Activated T-helper 17 cell treated with anti-CD3 and anti-CD28 coated beads, Interleukin-2, amount 50 U/mL, for 72 hours (primary cell): ENCODE measurements at regions not wholly inside any gene's neighbourhood (a gene's known extent, or its start where the extent isn't known, plus 50 kb on each side); places are given as distances from the start of the nearest gene placed in this dataset.

Source experiments
- ATAC-seq: fragments of 150-1000 bp; cut with Tn5 transposase; replicated peaks from 2 replicates; pipeline ENCODE4 v1.10.0; 2021; ENCODE audit warnings: mild to moderate bottlenecking, moderate library complexity
- H3K27ac Mint-ChIP-seq: one replicate; pipeline ENCODE4 v1.8.0; 2022; ENCODE audit warnings: mixed read lengths
- H3K27me3 Mint-ChIP-seq: one replicate; pipeline ENCODE4 v1.8.0; 2022; ENCODE audit warnings: mixed read lengths
- H3K36me3 Mint-ChIP-seq: one replicate; pipeline ENCODE4 v1.8.0; 2022; ENCODE audit warnings: low read depth, mild to moderate bottlenecking, mixed read lengths
- H3K4me1 Mint-ChIP-seq: one replicate; pipeline ENCODE4 v1.8.0; 2022; ENCODE audit warnings: mixed read lengths
- H3K4me3 Mint-ChIP-seq: one replicate; pipeline ENCODE4 v1.8.0; 2022; ENCODE audit warnings: mild to moderate bottlenecking, mixed read lengths
- H3K9me3 Mint-ChIP-seq: one replicate; pipeline ENCODE4 v1.8.0; 2022; ENCODE audit warnings: mixed read lengths

DNA sequence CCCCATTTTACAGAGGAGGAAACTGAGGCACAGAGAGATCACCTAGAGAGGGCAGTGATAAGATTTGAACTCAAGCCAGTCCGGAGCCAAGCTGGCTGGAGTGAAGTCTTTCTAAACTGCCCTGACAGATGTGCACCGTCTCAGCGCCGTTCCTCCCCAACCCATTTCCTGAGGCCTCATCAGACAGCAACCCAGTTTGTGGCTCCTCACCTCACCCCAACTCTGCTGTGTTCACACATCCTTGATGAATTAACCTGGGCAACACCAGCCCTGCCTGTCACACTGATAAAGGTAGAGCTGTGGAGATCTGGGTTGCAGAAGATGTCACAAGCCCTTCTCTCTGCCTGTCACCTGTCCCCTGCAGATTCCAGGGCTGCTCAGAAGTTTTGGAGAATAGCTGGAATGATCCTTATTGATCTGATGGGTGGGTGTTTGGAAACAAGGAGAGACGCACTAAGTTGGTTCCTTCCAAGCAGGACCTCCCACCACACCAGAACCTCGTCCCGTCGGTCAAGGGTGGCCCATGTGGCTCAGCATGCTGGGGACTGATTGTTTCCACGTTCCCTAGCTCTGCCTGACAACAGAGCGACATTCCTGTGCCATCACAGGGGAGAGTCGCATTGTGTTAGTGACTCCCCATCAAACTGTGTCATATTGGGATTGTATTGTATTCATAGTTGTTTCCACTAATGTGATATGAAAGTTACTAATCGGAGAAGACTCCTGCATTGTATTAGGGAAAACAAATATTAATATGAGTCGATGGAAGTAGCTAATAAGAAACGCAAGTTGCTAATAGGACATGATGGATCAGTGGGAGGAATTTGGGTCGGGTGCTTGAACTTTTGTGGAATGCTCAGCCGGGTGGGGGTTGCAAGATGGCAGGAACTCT, 200.6 kb downstream of the PHETA1 start:
- Mint-ChIP-seq H3K36me3 (no peaks in the 10 kb centered on the region), H3K27ac (no peak overlapping the region), H3K4me1 (no peaks in the 10 kb centered on the region), H3K27me3 (peaks cover 13% of the 10 kb centered on the region), H3K4me3 (no peak overlapping the region), H3K9me3 (no peaks in the 10 kb centered on the region)
- ATAC-seq, result no peak

- Mint-ChIP-seq H3K4me1 (no peaks in the 10 kb centered on the region), H3K9me3 (no peaks in the 10 kb centered on the region), H3K27ac (no peak overlapping the region), H3K4me3 (no peak overlapping the region), H3K27me3 (peaks cover 12% of the 10 kb centered on the region), H3K36me3 (no peaks in the 10 kb centered on the region)
- no peak for ATAC-seq
Observed at GRCh38 chr12:111166779-111167540, 201.9 kb downstream of the PHETA1 start.

DNA sequence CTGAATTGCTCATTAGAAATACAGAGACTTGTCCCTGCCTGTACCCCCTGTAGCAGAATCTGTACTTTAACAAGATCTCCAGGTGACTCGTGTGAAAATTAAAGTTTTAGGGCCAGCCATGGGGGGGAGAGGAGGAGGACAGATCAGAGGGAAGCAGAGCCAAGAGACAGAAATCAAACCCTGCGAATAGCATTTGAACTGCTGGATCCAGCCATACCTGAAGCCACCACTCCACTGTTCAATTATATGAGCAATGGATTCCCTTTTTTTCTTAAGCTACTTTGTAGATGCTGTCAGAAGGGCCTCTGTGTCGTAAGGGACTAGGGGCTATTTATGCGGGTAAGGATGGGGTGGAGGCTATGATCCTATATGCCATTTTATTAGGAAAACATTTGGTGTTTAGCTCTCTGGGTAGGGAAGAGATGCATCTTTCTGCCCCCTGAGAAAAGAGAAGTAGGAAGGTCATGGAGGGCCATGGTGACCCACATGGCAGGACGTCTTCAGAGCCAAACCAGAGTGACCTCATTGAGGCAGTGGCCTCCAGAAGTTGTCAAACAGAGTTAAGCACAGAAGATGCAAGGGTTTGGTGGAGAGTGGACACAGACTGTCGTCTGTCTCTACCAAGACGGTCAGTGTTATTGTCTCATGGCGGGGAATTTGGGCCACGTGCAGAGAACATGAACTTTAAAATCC, 203.9 kb downstream of the PHETA1 start:
- Mint-ChIP-seq H3K36me3 (no peaks in the 10 kb centered on the region), H3K4me1 (no peaks in the 10 kb centered on the region), H3K9me3 (no peaks in the 10 kb centered on the region), H3K27me3 (peaks cover 7% of the 10 kb centered on the region), H3K4me3 (no peak overlapping the region), H3K27ac (no peak overlapping the region)
- no peak for ATAC-seq

DNA sequence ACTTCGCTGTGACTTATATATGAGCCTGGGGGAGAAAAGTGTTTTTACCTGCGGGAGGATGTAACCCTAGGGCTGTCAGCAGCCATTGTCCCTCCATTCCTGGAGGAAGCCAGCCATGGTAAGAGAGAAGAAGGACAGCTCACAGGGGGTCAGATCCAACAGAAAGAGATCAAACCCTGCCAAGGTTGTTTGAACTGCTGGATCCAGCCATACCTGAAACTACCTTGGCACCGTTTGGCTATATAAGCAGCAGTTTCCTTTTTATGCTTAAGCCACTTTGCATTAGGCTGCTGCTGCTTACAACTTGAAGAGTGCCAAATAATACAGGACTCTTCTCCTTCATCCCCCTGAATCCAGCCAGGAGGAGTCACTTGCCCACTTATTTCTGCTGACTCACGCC, 205.5 kb downstream of the PHETA1 start:
- ATAC-seq, result no peak
- Mint-ChIP-seq H3K27me3 (peaks cover 3% of the 10 kb centered on the region), H3K9me3 (no peaks in the 10 kb centered on the region), H3K27ac (no peak overlapping the region), H3K4me1 (no peaks in the 10 kb centered on the region), H3K4me3 (no peak overlapping the region), H3K36me3 (no peaks in the 10 kb centered on the region)

- no peaks in the 10 kb centered on the region for H3K36me3 Mint-ChIP-seq
- ATAC-seq, result no peak
- no peak overlapping the region for H3K27ac Mint-ChIP-seq
- no peaks in the 10 kb centered on the region for H3K9me3 Mint-ChIP-seq
- H3K4me3 Mint-ChIP-seq, result no peak overlapping the region
- peaks cover 3% of the 10 kb centered on the region for H3K27me3 Mint-ChIP-seq
- H3K4me1 Mint-ChIP-seq, result no peaks in the 10 kb centered on the region
Observed at GRCh38 chr12:111161898-111162297, 207.0 kb downstream of the PHETA1 start.

DNA sequence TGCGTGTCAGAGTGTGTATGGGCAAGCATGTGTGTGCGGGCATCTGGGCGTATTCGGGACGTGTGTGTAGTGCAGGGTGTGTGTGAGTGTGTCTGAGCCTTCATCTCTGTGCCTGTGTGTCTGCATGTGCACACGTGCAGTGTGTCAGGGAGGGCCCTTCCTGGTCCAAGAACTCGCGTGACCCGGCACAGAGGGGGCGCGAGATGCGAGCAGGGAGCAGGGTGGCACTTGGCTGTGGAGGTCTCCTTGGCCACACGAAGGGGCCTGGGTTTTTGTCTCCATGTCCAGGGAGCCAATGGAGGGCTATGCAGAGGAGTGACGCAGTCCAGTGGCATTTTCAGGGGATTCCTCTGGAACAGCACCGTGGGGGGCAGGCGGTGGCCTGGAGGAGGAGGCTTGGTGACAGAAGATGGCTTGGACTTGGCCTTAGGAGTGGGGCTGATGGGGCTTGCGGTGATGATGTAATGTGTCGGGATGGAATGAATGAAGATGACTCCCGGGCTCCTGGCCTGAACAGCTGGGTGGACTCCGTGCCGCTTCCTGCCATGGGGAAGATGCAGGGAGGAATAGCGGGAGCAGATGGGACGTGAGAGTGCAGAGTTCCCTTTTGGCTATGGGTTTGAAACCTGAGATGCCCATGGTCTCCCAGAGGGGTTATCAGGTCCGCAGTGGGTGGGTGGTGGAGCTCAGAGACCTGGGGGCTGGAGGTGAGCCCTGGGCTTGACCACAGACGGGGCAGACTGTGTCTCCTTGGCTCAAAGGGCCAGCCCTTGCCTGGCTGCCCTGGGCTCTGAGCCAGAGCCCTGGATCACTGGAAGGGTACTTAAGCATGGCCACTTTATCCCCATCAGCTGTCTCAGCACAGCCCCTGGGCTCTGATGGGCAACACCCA, 208.3 kb downstream of the PHETA1 start:
- Mint-ChIP-seq H3K27ac (no peak overlapping the region), H3K27me3 (peaks cover 6% of the 10 kb centered on the region), H3K9me3 (no peaks in the 10 kb centered on the region), H3K4me1 (no peaks in the 10 kb centered on the region), H3K36me3 (no peaks in the 10 kb centered on the region), H3K4me3 (no peak overlapping the region)
- ATAC-seq, result no peak

DNA sequence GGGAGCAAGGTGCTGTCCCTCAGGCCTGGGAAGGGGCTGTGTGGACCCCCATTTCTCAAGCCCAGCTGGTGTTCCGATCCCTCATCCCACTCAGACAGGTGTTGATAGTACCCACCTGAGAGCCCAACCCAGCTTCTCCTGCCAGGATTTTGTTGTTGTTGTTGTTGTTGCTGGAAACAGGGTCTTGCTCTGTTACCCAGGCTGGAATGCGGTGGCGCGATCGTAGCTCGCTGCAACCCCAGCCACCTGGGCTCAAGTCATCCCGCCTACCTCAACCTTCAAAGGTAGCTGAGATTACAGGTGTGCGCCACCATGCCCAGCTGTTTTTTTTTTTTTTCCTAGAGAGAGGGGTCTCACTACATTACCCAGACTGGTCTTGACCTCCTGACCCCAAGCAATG, 209.9 kb downstream of the PHETA1 start:
- Mint-ChIP-seq H3K27ac (no peak overlapping the region), H3K4me3 (no peak overlapping the region), H3K4me1 (no peaks in the 10 kb centered on the region), H3K36me3 (no peaks in the 10 kb centered on the region), H3K27me3 (peaks cover 12% of the 10 kb centered on the region), H3K9me3 (no peaks in the 10 kb centered on the region)
- no peak for ATAC-seq

DNA sequence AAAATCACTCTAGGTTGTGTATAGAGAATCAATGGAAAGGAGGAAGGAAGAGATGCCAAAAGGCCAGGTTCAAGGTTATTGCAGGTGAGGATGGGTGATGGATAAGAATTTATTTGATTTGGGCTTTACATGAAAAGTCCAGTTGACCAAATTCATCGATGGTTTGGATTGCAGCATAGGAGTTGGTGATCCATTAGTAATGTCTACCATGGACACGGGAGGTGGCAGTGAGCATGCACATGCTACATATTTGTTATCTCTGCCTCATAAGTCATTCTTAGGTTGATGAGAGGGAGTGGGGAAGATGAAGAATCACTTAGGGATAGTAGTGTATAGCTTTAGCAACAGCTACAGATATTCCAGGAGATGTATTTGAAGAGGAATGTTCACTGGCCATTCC, 211.4 kb downstream of the PHETA1 start:
- peaks cover 11% of the 10 kb centered on the region for H3K27me3 Mint-ChIP-seq
- no peak for ATAC-seq
- H3K27ac Mint-ChIP-seq, result no peak overlapping the region
- H3K4me1 Mint-ChIP-seq, result no peaks in the 10 kb centered on the region
- H3K36me3 Mint-ChIP-seq, result no peaks in the 10 kb centered on the region
- H3K4me3 Mint-ChIP-seq, result no peak overlapping the region
- H3K9me3 Mint-ChIP-seq, result no peaks in the 10 kb centered on the region

DNA sequence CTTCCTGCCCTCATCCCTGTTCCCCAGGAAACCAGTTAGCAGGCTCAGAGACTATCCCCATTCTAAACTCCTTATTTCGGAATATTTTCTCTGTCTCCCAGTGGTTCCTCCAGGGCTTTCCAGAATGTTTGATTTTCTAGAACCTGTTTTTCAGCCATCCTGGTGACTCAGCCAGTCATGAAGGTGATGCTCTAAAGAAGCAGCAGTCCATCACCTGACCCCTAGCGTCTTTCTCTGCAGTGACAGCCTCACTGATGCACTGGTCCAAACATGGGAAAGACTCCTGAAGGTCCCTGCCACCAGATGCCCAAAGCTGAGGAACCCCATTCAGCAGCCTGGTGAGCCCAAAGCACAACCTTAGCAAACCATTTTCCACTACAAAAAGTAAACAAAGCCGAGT, 212.6 kb downstream of the PHETA1 start:
- H3K27ac Mint-ChIP-seq, result no peak overlapping the region
- no peak for ATAC-seq

DNA sequence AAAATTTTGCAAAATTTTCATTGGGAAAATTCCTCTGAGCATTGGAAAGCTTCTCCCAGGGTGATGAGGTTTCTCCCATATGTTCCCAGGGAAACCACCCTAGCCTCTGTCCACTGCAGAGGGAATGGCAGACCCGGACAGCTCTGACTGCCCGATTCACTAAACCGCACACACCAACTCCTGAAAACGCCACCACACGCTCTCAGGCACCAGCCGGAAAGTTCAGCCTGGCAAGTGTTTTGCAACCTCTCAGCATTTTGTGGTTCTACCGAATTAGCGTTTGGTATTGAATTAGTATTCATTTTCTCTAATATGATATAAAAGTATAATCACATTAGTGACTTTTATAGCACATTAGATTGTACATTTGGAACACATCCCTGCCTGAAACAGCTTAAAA, 213.4 kb downstream of the PHETA1 start:
- Mint-ChIP-seq H3K9me3 (no peaks in the 10 kb centered on the region), H3K27ac (no peak overlapping the region), H3K36me3 (no peaks in the 10 kb centered on the region), H3K4me3 (no peak overlapping the region), H3K27me3 (peaks cover 13% of the 10 kb centered on the region), H3K4me1 (no peaks in the 10 kb centered on the region)
- ATAC-seq, result no peak

More for the DNA sequence above, 212.6 kb downstream of the PHETA1 start:
- Mint-ChIP-seq H3K4me1 (no peaks in the 10 kb centered on the region), H3K36me3 (no peaks in the 10 kb centered on the region), H3K27me3 (peaks cover 11% of the 10 kb centered on the region), H3K9me3 (no peaks in the 10 kb centered on the region), H3K4me3 (no peak overlapping the region)

GRCh38 chr12:111155020-111155419, 213.9 kb downstream of the PHETA1 start:
- H3K4me1 Mint-ChIP-seq, result no peaks in the 10 kb centered on the region
- no peak for ATAC-seq
- peaks cover 13% of the 10 kb centered on the region for H3K27me3 Mint-ChIP-seq
- H3K36me3 Mint-ChIP-seq, result no peaks in the 10 kb centered on the region
- no peak overlapping the region for H3K4me3 Mint-ChIP-seq
- H3K27ac Mint-ChIP-seq, result no peak overlapping the region
- H3K9me3 Mint-ChIP-seq, result no peaks in the 10 kb centered on the region

GRCh38 chr12:111154147-111154834, 214.6 kb downstream of the PHETA1 start:
- H3K27ac Mint-ChIP-seq, result no peak overlapping the region
- no peaks in the 10 kb centered on the region for H3K36me3 Mint-ChIP-seq
- H3K4me1 Mint-ChIP-seq, result no peaks in the 10 kb centered on the region
- H3K9me3 Mint-ChIP-seq, result no peaks in the 10 kb centered on the region
- H3K4me3 Mint-ChIP-seq, result no peak overlapping the region
- peaks cover 13% of the 10 kb centered on the region for H3K27me3 Mint-ChIP-seq
- no peak for ATAC-seq

DNA sequence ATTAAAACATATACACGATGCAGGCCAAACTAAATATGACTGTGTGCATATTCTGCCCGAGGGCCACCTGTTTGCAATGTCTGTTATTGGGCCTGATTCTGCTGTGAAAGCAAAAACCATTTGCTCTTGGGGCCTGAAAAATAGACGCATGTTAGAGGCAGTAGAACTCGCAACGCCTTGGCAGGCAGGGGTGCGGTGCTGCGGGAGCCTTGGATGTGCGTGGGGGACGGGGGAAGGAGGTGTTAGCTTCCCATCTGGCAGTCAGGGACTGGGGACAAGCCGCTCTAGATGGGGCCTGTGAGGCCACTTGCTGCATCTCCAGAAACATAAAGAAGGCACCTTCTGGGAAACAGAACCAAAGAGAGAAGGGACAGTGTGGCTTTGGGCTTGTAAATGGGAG, 216.3 kb downstream of the PHETA1 start:
- ATAC-seq, result no peak
- Mint-ChIP-seq H3K4me1 (no peaks in the 10 kb centered on the region), H3K4me3 (no peak overlapping the region), H3K27ac (no peak overlapping the region), H3K36me3 (no peaks in the 10 kb centered on the region), H3K9me3 (peaks cover 4% of the 10 kb centered on the region), H3K27me3 (peaks cover 17% of the 10 kb centered on the region)
